B cell (primary cell): ENCODE measurements at regions not wholly inside any gene's neighbourhood (a gene's known extent, or its start where the extent isn't known, plus 50 kb on each side); places are given as distances from the start of the nearest gene placed in this dataset.

ENCODE experiments used
- ATAC-seq: fragments of 200-7000 bp; cut with Tn5 transposase; one replicate; pipeline ENCODE4 v1.10.0; 2021; ENCODE audit warnings: low read depth, mild to moderate bottlenecking, moderate number of reproducible peaks, moderate library complexity
- CTCF ChIA-PET: fragments of 350-600 bp; sonication (Branson Sonifier 250); formaldehyde crosslinking; loops from one replicate; lab custom pipeline; 2021; ENCODE audit warnings: antibody characterized with exemption, inconsistent platforms; lab: Charles Lee
- POLR2A ChIA-PET: fragments of 350-600 bp; sonication (Branson Sonifier 250); formaldehyde crosslinking; loops from one replicate; lab custom pipeline; 2021; ENCODE audit warnings: antibody characterized with exemption; lab: Charles Lee
- DNase-seq: peaks from one replicate; pipeline ENCODE4 v3.0.0; 2013
- H2AFZ ChIP-seq: 2 replicates; pipeline ENCODE4 v1.6.1; 2012; ENCODE audit warnings: mild to moderate bottlenecking, low read depth, low read length; ENCODE audit not compliant: insufficient read depth, poor library complexity, severe bottlenecking
- H3K27ac ChIP-seq, 2 donors: 1 replicate in 1 of 2; 2 replicates in 1 of 2; pipeline ENCODE4 v1.5.1; 2012 to 2013; ENCODE audit warnings: low read length in 2 of 2, mild to moderate bottlenecking in 2 of 2, moderate library complexity in 1 of 2
- H3K27me3 ChIP-seq, 4 experiments: fragments of 200-600 bp in 1 of 4; sonication (generic) in 1 of 4; replicated peaks in 1 of 4; 1 replicate in 2 of 4; 2 replicates in 2 of 4; pipeline versions ENCODE4 v1.6.1 to v1.7.0; 2013 to 2016; ENCODE audit warnings: low read length in 3 of 4, mild to moderate bottlenecking in 2 of 4, mixed read lengths in 1 of 4, moderate library complexity in 1 of 4; ENCODE audit not compliant: insufficient read depth in 4 of 4, control insufficient read depth in 3 of 4; ENCODE audit errors: control extremely low read depth in 1 of 4
- H3K36me3 ChIP-seq, 2 experiments: replicated peaks in 1 of 2; 1 replicate in 1 of 2; 2 replicates in 1 of 2; pipeline versions ENCODE4 v1.6.1 to v1.7.1; 2013; ENCODE audit warnings: low read length in 1 of 2; ENCODE audit not compliant: insufficient read depth in 2 of 2, control insufficient read depth in 1 of 2; ENCODE audit errors: control extremely low read depth in 1 of 2, extremely low read depth in 1 of 2
- H3K4me1 ChIP-seq, 2 donors: fragments of 200-600 bp in 1 of 2; sonication (generic) in 1 of 2; 1 replicate in 1 of 2; 2 replicates in 1 of 2; pipeline versions ENCODE4 v1.5.1 to v1.6.1; 2013 to 2017; ENCODE audit warnings: low read length in 2 of 2; ENCODE audit not compliant: control insufficient read depth in 2 of 2, insufficient read depth in 2 of 2
- H3K4me2 ChIP-seq: replicated peaks from 2 replicates; pipeline ENCODE3; 2012; ENCODE audit warnings: mild to moderate bottlenecking, low read depth, low read length; ENCODE audit not compliant: poor library complexity, severe bottlenecking
- H3K4me3 ChIP-seq, 5 experiments: fragments of 200-600 bp in 1 of 5; sonication (generic) in 1 of 5; 1 replicate in 3 of 5; 2 replicates in 2 of 5; pipeline versions ENCODE4 v1.5.1 to v1.7.0; 2011 to 2016; ENCODE audit warnings: low read length in 4 of 5, mild to moderate bottlenecking in 4 of 5, low read depth in 2 of 5, control low read depth in 1 of 5, moderate library complexity in 1 of 5; ENCODE audit not compliant: insufficient read depth in 1 of 5; ENCODE audit errors: control extremely low read depth in 1 of 5, extremely low read depth in 1 of 5
- H3K79me2 ChIP-seq: fragments of 200-600 bp; sonication (generic); one replicate; pipeline ENCODE4 v1.6.0; 2016; ENCODE audit warnings: low read length; ENCODE audit not compliant: control insufficient read depth, insufficient read depth
- H3K9ac ChIP-seq: fragments of 200-600 bp; sonication (generic); 2 replicates; pipeline ENCODE4 v1.6.1; 2017; ENCODE audit warnings: mild to moderate bottlenecking, low read length, moderate library complexity
- H3K9me3 ChIP-seq, 3 donors: one replicate each; pipeline versions ENCODE4 v1.6.1 to v1.7.1; 2013; ENCODE audit warnings: low read length in 2 of 3; ENCODE audit not compliant: control insufficient read depth in 2 of 3, insufficient read depth in 1 of 3; ENCODE audit errors: control extremely low read depth in 1 of 3
- H4K20me1 ChIP-seq: 2 replicates; pipeline ENCODE4 v1.6.0; 2012; ENCODE audit warnings: mild to moderate bottlenecking, low read length; ENCODE audit not compliant: insufficient read depth, control insufficient read depth, poor library complexity, severe bottlenecking
- H3K27ac Mint-ChIP-seq: one replicate; pipeline ENCODE4 v1.8.0; 2021; ENCODE audit warnings: mixed read lengths
- H3K27me3 Mint-ChIP-seq: one replicate; pipeline ENCODE4 v1.8.0; 2021; ENCODE audit warnings: mixed read lengths
- H3K4me1 Mint-ChIP-seq: one replicate; pipeline ENCODE4 v1.8.0; 2021; ENCODE audit warnings: mixed read lengths
- H3K4me3 Mint-ChIP-seq: one replicate; pipeline ENCODE4 v1.8.0; 2021; ENCODE audit warnings: mixed read lengths
- H3K9me3 Mint-ChIP-seq: one replicate; pipeline ENCODE4 v1.8.0; 2022; ENCODE audit warnings: mixed read lengths; ENCODE audit not compliant: insufficient read depth
- CTCF ChIP-seq: fragments of 200-600 bp; IDR thresholded peaks from one replicate; pipeline ENCODE4 v1.8.0; 2022; ENCODE audit warnings: antibody characterized with exemption, mild to moderate bottlenecking
- EZH2 ChIP-seq: IDR thresholded peaks from 2 replicates; pipeline ENCODE4 v1.6.1; 2012; ENCODE audit warnings: borderline replicate concordance, low read depth, mild to moderate bottlenecking, moderate library complexity, low read length; ENCODE audit not compliant: insufficient read depth, poor library complexity, severe bottlenecking
- WGBS: methylation state at CpG from one replicate; pipeline ENCODE4 v1.1.5; 2013; ENCODE audit warnings: missing lambda C conversion rate; ENCODE audit not compliant: insufficient coverage; 5-methylcytosine and 5-hydroxymethylcytosine counted together
- intact Hi-C: fragments of 100-400 bp; cut with micrococcal nuclease; formaldehyde crosslinking; loops from one replicate; pipeline ENCODE4 v1.10.0; 2022

- H3K9me3 ChIP-seq: peaks cover 0 to 9% (median 0%) of the 10 kb centered on the region in 3 donors
- CTCF ChIA-PET: no interaction called here
- no peak overlapping the region for H3K9ac ChIP-seq
- no peak overlapping the region for H3K4me3 ChIP-seq
- H3K79me2 ChIP-seq: no peaks in the 10 kb centered on the region
- no peak overlapping the region for H3K4me3 Mint-ChIP-seq
- no peaks in the 10 kb centered on the region for H3K4me1 Mint-ChIP-seq
- peaks cover 0 to 6% (median 1%) of the 10 kb centered on the region in 4 experiments for H3K27me3 ChIP-seq
- no peak overlapping the region for H3K4me2 ChIP-seq
- POLR2A ChIA-PET: no interaction called here
- 54% methylated on average over 1 of the region's 2 CpGs for WGBS
- H2AFZ ChIP-seq: no peak overlapping the region
- DNase-seq (no peak), ATAC-seq (no peak)
- no peaks in the 10 kb centered on the region for H3K9me3 Mint-ChIP-seq
- intact Hi-C loops: no loop called here
- H3K27ac Mint-ChIP-seq: no peak overlapping the region
- no peak overlapping the region for H3K27ac ChIP-seq
- no peak for TF ChIP-seq CTCF
- TF ChIP-seq EZH2: no peak
- H3K27me3 Mint-ChIP-seq: peaks cover 41% of the 10 kb centered on the region
- no peaks in the 10 kb centered on the region for H4K20me1 ChIP-seq
- no peaks in the 10 kb centered on the region for H3K4me1 ChIP-seq
- no peaks in the 10 kb centered on the region for H3K36me3 ChIP-seq
Observed at GRCh38 chr3:124229836-124230235, 237.9 kb upstream of the ROPN1 start.

GRCh38 chr3:124230432-124230831 lies 238.5 kb upstream of the ROPN1 start:
- ATAC-seq: no peak
- no peak overlapping the region for H3K27ac ChIP-seq
- no peak for TF ChIP-seq EZH2
- TF ChIP-seq CTCF: no peak
- no peaks in the 10 kb centered on the region for H3K79me2 ChIP-seq
- H3K27me3 ChIP-seq: peaks cover 0 to 6% (median 1%) of the 10 kb centered on the region in 4 experiments
- no peak overlapping the region for H3K9ac ChIP-seq
- 88% methylated on average over 4 of the region's 6 CpGs for WGBS
- H2AFZ ChIP-seq: no peak overlapping the region
- Mint-ChIP-seq H3K27ac (no peak overlapping the region), H3K4me1 (no peaks in the 10 kb centered on the region), H3K4me3 (no peak overlapping the region), H3K27me3 (peaks cover 41% of the 10 kb centered on the region), H3K9me3 (no peaks in the 10 kb centered on the region)
- intact Hi-C loops: no loop called here
- no peak overlapping the region for H3K4me2 ChIP-seq
- ChIA-PET POLR2A (no interaction called here), CTCF (no interaction called here)
- H3K36me3 ChIP-seq: no peaks in the 10 kb centered on the region
- DNase-seq: no peak
- H3K9me3 ChIP-seq: peaks cover 0 to 6% (median 0%) of the 10 kb centered on the region in 3 donors
- no peak overlapping the region for H3K4me3 ChIP-seq
- no peaks in the 10 kb centered on the region for H3K4me1 ChIP-seq
- no peaks in the 10 kb centered on the region for H4K20me1 ChIP-seq
